ENCODE measurements at regions not wholly inside any gene's neighbourhood (a gene's known extent, or its start where the extent isn't known, plus 50 kb on each side); places are given as distances from the start of the nearest gene placed in this dataset.
A peak's percentile ranks its signal among the peaks of the same experiment; 100 is the strongest.

DNA sequence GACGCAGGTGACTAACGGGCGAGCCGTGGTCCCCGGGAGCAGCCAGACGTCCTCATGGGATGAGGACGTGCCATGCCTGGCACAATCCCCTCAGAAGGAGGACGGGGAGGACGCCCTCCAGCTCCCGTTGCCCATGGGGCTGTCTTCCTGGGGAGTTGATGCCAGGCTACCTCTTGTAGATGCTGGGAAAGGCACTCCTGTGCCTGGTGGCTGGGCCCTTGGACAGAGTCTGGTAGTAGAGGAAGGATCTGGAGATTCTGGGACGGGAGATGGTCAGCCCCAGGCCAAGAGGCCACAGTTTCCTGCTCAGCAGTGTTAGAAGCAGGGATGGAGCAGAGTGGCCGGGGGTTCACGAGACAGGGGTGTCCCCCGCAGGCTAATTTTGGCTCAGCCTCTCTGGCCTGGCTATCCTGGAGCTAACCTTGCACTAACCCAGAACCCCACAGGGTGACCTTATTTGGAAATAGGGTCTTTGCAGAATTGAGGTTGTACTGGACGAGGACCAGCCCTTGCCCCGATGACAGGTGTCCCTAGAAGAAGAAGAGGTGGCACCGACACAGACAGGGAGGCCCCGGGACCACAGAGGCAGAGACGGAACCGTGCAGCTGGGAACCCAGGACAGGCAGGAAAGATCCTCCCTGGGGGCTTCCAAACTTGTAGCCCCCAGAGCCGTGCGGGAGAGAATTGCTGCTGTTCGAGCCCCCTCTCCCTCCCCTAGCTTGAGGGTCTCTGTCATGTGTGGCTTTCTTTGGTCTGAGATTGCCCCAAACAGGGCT, 50.1 kb upstream of the ADRA2C start:
- no peak for DNase-seq

DNA sequence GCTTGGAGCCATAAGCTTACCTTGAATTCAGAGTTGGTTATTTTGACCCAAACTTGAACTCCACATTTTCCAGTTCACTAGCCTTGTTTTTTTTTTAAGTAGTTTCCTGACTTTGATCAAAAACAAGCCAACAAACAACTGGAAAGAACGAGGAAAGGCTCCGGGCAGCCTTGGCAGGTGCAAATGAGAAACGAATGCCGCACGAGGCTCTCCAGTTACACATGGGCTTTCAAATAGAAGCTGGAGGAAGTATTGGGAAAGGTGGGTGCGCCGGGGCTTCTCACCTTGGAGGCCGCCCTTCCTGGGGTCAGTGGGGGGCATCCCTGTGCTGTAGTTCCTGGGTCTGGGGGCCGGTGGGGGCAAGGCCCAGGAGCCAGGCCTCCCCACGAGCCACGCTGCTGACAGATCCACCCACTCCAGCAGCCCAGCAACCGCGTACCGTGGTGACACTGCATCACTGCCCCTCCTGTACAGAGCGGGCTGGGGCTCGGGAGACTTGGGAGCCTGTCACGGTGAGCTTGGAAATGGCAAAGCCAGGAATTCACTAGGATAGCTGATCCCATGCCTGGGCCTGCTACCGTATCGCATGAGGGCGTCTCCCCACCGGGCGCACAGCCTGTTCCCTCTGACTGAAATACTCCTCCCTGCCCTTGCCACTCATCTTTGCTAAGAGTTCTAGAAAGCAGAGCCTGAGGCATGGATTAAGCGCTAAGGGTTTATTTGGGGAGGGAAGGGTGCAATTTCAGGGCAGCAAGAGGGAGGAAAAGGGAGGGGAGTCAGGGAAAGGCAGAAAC, 50.9 kb upstream of the ADRA2C start:
- DNase-seq: no peak

DNA sequence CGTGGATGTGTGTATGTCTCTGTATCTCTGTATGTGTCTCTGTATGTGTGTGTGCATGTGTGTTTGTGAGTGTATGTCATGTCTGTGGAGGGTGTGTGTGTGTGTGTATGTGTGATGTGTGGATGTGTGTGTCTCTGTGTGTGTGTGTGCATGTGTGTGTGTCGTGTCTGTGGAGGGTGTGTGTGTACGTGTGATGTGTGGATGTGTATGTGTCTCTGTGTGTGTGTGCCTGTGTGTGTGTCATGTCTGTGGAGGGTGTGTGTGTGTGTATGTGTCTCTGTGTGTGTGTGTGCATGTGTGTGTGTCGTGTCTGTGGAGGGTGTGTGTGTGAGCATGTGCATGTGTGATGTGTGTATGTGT, 51.6 kb upstream of the ADRA2C start:
- DNase-seq: no peak

DNA sequence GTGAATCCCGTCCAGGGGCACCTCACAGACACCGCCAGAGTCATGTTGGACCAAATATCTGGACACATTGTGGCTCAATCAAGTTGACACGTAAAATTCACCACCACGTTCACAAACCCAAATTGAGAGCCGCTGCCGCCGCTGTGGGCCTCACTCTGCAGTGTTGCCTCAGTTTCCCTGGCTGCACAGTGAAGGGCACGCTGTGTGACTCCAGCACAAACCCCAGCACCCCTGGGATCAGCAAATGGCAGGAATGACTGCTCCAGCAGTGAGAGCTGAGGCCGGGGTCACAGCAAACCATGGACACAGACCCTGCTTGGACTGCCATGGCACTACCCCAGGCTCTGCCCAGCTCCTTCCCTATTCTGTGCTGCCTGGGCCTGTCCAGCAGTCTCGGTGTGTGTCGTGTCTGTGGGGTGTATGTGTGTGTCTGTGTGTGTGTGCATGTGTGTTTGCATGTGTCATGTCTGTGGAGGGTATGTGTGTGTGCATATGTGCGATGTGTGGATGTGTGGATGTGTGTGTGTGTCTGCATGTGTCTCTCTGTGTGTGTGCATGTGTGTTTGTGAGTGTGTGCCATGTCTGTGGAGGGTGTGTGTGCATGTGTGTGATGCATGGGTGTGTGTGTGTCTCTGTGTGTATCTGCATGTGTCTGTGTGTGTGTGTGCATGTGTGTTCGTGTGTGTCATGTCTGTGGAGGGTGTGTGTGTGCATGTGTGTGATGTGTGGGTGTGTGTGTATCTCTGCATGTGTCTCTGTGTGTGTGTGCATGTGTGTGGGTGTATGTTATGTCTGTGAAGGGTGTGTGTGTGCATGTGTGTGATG, 52.2 kb upstream of the ADRA2C start:
- DNase-seq: no peak

DNA sequence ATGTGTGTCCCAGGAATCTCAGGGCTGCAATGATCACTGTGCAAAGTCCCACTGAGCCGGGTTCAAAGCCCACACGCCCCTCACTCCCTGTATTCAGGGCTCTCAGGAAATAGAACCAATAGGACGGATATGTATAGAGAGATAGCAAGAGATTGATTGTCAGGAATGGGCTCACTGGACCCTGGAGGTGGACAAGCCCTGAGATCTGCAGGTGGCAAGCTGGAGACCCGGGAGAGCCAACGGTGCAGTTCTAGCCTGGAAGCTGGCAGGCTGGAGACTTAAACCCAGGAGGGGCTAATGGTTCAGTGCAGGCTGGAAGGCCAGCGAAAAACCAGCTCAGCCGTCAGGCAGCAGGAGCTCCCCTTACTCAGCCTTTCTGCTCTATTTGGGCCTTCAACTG, 52.8 kb upstream of the ADRA2C start:
- DNase-seq: no peak

- DNase-seq: no peak
Observed at GRCh38 chr4:3712936-3713335, 53.2 kb upstream of the ADRA2C start.

DNA sequence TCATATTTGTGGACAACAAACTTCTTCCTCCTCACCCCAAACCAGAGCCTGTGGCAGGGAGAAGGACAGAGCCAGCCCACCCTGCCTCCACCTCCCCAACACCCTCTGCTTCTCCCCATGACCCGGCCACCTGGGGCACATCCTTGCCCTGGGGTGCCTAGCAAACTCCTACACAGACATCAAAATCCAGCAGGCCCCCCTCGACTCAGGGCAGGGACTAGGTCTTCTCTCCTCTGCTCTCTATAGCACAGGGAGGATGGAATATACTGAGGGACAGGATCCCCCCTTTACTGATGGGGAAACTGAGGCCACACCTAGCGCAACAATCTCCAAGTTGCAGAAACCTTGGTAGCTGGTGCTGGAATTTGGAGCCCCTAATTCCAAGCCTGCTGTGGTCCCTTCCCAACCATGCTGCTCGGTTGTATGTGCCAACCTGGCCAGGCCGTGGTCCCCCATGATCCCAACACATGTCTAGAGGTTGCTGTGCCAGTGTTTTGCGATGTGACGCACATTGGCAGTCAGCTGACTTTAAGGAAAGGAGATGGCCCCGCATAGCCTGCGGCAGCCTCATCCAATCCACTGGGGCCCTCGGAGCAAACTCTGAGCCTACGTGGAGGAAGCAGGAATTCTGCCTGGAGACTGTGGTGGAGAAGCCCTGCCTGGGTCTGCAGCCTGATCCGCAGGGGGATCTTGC, 53.9 kb upstream of the ADRA2C start:
- DNase-seq: no peak

DNA sequence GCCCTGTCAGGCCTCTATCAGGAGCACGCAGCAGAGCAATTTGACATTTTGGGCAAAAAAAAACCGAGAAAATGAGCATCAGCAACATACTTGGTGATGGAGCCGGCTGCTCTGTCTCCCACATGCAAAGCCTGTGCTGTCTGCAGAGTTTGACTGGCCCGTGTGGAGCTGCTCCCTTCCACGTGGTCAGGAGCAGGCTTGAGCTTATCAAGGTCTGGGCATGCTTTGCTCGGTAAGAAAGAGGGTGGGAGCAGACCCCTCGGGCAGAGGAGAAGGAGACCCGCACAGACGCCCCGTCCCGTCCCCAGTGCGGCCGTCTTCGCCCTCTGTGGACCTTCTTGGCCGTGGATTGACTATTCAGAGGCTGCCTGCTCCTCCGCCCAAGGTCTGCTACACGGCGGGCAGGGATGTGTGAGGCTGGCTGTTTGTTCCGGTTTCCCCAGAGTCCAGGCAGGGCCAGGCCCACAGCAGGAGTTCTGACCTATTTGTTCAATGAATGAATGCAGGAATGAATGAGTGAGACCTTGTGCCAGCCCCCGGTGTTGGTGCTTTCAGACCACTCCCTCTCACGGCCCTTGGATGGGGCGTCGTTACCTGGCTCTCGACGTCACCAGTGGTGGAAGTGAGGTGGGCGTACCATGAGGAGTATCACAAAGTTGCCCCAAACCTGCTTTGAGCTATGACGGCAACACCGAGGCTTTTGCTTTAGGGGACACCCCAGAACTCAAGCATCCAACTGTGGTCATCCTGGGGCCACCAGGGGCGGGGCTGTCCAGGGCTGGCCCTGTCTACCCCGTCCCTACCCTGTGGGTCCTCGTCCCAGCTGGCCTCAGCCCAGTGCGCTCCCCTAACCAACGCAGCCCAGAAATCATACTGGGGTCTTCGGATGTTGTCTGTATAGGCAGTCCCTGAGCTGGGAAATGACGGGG, 54.7 kb upstream of the ADRA2C start:
- DNase-seq: no peak

GRCh38 chr4:3710451-3711182, 55.6 kb upstream of the ADRA2C start:
- DNase-seq: peak; percentile 20

- DNase-seq: no peak
Observed at GRCh38 chr4:3709846-3710441, 56.2 kb upstream of the ADRA2C start.

DNA sequence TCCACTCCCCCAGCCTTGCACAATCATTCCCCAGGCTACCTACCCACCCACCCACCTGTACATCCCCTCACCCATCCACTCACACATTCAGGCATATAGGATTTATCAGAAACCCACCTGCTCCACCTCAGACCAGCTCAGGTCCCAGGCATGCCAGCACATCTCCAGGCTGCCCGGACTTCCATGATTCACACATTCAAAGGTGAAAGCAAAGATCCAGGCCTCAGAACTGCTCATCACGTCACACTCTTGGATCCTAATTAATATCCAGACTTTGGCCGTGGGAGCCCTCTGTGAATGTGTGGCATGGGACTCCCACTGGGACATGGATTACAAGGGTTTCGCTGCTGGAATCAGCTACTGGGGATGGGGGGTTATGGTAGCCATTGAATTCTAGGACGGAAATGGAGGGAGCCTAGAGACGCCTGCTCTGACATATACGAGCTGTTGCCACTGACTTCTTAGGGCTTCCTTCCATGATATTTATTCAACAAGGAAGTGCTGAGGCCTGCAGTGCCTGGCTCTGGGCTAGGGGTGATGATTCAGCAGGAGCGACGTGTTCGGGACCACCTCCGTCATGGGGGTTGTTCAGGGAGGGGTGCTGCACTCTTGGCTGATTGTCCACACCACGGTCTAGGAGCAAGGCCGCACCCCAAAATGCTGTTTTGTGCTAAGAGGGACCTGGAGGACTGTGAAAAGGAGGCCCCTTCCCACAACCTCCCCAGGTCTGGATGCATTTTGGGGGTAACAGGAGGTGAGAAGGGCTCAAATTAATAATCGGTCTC, 56.9 kb upstream of the ADRA2C start:
- DNase-seq: no peak

DNA sequence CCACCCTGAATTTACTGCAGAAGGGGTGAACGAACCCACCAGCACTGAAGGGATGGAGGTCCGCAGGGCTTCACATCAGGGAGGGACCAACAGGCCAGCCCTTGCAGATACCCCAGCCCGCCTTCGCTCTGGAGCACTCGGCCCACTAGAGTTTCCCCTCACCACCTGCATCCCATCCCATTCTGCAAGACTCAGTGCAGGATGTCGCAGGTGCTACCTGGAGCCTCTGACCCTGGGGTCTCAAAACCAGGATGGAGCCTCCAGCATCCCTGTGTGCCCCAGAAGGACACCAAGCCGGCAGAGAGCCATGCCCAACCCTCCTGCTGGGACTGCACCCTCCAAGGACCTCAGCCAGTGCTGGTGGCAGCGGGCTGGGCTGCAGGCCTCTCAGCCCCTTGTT, 57.6 kb upstream of the ADRA2C start:
- DNase-seq: no peak

- DNase-seq: peak; percentile 39
Observed at GRCh38 chr4:3708103-3708510, 58.1 kb upstream of the ADRA2C start.

GRCh38 chr4:3707423-3708102, 58.6 kb upstream of the ADRA2C start:
- no peak for DNase-seq

DNA sequence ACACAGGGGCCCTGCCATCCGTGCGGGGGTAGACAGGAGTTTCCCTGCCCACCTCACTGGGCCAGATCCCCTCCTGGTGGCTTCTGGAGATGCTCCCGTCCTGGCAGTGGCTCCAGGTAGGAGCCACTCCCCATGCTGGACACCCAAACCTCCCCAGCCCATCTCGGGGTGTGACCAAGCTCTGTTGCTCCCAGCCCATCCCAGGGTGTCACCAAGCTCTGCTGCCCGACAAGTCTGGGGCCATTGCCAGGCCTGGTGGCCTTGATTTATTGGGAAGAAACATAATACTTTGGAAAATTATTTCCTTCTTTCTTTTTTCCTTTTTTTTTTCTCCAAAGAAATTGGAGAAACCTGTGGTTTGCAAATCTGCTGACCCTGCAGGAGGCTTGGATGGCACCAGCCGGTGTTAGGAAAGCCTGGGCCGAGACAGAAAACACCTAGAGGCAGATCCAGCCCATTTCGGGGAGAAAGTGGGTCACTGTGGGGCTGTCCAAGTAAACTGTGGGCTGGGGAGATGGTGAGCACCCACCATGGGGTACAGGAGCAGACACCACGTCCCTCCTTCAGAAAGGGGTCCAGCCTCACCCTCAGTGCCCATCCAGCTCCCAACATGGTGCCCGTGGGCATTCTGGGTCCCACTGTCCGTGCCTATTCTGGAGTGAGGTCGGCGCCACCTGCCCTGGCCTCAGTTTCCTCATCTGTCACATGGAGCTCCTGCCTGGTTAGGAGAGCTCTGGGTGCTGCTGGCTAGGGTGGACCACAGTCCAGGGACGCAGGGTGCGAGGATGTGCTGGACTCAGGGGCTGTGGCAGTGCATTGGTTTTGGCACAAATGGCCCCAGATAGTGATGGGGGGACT, 59.4 kb upstream of the ADRA2C start:
- no peak for DNase-seq

DNA sequence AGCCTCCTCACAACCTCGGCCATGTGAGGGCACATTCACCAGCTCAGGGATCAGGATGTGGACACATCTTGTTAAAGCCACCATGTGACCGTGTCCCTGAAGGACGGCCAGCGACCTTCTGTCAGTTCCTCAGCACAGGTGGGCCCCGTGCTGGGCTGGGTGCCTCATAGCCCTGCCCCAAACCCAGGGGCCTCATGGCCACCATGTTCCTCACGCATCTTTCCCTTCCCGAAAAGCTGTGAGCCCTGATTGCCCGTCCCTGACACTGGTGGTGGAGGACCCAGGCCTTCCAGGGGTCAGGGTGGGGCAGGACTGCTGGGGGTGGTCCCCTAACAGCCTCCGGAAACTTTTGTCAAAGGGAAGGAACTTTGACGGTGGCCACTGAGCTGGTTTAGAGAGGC, 60.1 kb upstream of the ADRA2C start:
- DNase-seq: no peak

DNA sequence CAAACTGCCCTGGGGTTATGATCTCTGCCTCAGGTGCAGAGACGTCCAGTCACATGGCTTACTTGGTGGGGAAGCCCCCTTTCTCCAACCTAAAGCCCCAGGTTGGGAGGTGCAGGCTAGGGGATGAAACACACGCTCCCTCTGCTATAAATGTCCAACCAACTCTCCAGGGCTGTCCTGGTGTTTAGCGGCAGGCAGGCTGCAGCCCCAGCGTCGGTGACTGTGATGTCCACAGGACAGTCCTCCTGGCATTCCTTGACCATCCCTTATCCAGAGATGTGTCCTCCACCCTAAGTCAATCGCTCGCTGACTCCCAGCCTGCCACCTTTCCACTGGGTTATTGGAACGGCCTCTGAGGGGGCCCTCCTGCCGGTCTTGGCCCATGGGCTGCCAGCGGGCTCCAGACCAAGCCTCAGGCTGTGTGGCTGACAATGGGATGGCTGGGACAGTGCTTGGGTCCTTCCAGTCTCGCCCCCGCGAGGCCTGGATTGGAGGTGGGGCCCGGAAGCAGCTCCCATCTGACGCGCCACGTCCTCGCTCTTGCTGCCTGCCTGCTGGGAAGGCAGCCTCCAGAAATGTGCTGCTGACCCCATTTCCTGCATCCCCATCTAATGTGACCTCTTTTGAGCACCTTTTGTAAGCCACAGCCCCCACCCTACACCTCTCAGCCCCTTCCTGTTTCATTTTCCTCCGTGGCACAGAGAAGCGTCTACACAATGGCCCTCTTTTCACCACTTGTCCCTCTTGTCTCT, 60.8 kb upstream of the ADRA2C start:
- DNase-seq: no peak
